CD4-positive, alpha-beta T cell treated with Interleukin-4 for 4 hours (primary cell): ENCODE measurements at regions not wholly inside any gene's neighbourhood (a gene's known extent, or its start where the extent isn't known, plus 50 kb on each side); places are given as distances from the start of the nearest gene placed in this dataset.

Source experiments
- DNase-seq: peaks from one replicate; pipeline ENCODE4 v3.0.0-alpha.2; 2020

DNA sequence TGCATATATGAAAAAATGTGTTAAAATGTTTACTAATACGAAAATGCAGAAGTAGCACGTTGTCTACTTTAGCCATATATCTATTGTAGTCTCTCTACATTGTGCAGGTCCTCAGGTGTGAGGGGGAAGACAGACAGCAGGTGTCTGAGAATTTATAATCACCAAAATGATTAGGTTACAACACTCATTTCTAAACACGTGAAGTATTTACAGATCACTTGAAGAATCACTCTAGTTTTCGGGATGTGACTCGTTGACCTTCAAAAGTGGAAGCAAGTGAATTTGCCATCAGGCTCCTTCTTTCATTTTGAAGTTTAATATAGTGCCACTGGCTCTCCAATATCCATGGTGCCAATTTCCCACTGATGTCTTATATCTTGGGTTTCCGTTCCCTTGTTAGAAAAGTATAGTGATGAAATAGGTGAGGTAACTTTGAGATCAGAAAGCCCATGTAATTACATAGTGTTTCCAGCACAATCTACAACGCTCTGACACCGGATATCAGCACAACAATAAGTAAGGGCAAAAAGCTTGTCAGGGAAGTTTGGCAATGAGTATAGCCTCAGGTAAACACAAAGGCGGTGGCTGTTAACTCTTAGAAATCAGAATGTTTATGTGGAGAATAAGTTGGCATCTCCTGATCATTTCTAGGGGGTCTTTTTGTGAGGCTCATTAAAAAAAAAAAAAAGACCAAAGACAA is 57.5 kb upstream of the SP4 start:
- DNase-seq, result no peak

GRCh38 chr7:21371360-21371759 is 56.5 kb upstream of the SP4 start:
- no peak for DNase-seq

DNA sequence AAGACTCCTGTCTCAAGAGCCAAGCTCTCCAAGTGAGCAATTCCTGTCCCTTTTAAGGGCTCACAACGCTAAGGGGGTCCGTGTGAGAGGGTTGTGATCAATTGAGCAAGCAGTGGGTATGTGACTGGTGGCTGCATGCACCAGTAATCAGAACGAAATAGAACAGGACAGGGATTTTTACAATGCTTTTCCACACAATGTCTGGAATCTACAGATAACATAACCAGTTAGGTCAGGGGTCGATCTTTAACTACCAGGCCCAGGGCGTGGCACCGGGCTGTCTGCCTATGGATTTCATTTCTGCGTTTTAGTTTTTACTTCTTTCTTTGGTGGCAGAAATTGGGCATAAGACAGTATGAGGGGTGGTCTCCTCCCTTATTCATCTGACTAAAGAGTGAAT is 54.9 kb upstream of the SP4 start:
- DNase-seq, result no peak

GRCh38 chr7:21374134-21374533 is 53.7 kb upstream of the SP4 start:
- DNase-seq, result no peak

DNA sequence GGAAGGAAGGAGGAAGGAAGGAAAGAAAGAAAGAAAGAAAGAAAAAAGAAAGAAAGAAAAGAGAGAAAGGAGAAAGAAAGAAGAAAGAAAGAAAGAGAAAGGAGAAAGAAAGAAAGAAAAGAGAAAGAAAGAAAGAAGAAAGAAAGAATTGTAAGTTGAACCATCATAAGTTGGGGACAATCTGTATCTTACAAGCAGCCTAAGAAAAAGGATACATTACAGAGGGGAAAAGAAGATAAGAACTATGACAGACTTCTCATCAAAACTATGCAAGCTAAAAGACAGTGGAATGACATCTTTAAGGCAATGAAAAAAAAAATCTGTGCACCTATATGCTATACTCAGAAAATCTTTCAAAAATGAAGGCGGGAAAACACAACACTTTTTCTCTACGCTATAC is 50.3 kb upstream of the SP4 start:
- DNase-seq, result no peak
